ENCODE measurements at regions not wholly inside any gene's neighbourhood (a gene's known extent, or its start where the extent isn't known, plus 50 kb on each side); places are given as distances from the start of the nearest gene placed in this dataset.

- TF ChIP-seq CTCF (conservative IDR thresholded peaks at IDR 0.05; ENCODE audit: low read length) (no peak), EZH2phosphoT487 (IDR thresholded peaks at IDR 0.05; ENCODE audit: borderline replicate concordance) (no peak)
Measured at GRCh38 chr10:85537561-85537960, 829.0 kb downstream of the GRID1 start.

Measured in Loucy (cell line).